Muscle layer of colon (tissue), 2 donors: ENCODE measurements at regions not wholly inside any gene's neighbourhood (a gene's known extent, or its start where the extent isn't known, plus 50 kb on each side); places are given as distances from the start of the nearest gene placed in this dataset.

Experiments used
- H3K27ac ChIP-seq: one replicate; pipeline ENCODE4 v1.7.0; 2013; ENCODE audit warnings: low read depth, mild to moderate bottlenecking, low read length, moderate library complexity
- H3K27me3 ChIP-seq, 2 donors: one replicate each; pipeline ENCODE4 v1.7.0; 2013; ENCODE audit warnings: low read length in 2 of 2, mild to moderate bottlenecking in 2 of 2; ENCODE audit not compliant: insufficient read depth in 2 of 2, control insufficient read depth in 1 of 2
- H3K36me3 ChIP-seq: one replicate; pipeline ENCODE4 v1.7.0; 2013; ENCODE audit warnings: mild to moderate bottlenecking, low read length; ENCODE audit not compliant: insufficient read depth
- H3K4me1 ChIP-seq: one replicate; pipeline ENCODE4 v1.7.0; 2013; ENCODE audit warnings: mild to moderate bottlenecking, low read length; ENCODE audit not compliant: insufficient read depth
- H3K4me3 ChIP-seq, 2 donors: one replicate each; pipeline ENCODE4 v1.7.0; 2013; ENCODE audit warnings: low read length in 2 of 2, low read depth in 1 of 2, mild to moderate bottlenecking in 1 of 2, moderate library complexity in 1 of 2
- H3K9ac ChIP-seq: one replicate; pipeline ENCODE4 v1.7.0; 2013; ENCODE audit warnings: low read length
- H3K9me3 ChIP-seq: one replicate; pipeline ENCODE4 v1.7.0; 2013; ENCODE audit warnings: mild to moderate bottlenecking, low read length
- donor health status: abdominal sarcoma.
- donor health status: Adenocarcinoma of cecum.

DNA sequence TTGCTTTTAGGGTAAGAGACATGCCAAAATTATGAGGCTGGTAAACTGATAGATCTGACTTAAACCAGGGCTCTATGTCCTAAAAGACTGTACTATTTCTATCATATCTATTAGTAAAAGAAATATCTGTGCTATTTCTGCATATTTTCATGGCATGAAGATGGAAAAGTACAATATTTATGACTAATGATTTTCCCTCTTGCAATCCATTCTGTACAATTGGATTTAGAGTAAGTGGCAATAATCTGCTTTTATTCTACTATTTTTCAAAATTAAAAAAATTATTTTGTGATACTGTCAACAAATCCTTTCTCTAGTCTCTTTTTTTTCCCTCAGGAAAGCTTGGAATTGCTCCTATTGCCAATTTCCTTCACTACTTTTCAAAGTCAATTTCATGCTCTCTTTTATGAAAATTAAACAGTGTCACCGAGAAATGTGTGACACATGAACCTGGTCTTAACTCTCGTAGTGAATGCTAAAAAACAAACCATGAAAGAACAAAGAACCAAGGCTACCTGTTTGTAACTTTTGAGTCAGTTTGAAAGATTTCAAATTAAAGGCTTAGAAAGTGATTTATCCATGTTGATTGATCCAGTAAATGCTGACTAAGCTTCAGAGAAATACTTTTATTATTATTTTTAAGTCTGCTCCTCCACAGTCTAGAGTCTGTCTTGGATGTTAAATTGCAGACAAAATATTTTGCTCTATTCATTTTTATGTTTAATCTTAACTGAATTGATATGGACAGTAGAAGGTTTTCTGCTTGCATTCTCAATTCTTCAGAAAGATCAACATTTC is 262.7 kb upstream of the CHRM2 start:
- H3K4me1 ChIP-seq: no peaks in the 10 kb centered on the region
- no peaks in the 10 kb centered on the region for H3K9me3 ChIP-seq
- no peak overlapping the region for H3K4me3 ChIP-seq
- no peaks in the 10 kb centered on the region for H3K36me3 ChIP-seq
- no peak overlapping the region for H3K9ac ChIP-seq
- no peak overlapping the region for H3K27ac ChIP-seq
- H3K27me3 ChIP-seq: no peaks in the 10 kb centered on the region

GRCh38 chr7:136601772-136602171 is 266.7 kb upstream of the CHRM2 start:
- no peak overlapping the region for H3K27ac ChIP-seq

DNA sequence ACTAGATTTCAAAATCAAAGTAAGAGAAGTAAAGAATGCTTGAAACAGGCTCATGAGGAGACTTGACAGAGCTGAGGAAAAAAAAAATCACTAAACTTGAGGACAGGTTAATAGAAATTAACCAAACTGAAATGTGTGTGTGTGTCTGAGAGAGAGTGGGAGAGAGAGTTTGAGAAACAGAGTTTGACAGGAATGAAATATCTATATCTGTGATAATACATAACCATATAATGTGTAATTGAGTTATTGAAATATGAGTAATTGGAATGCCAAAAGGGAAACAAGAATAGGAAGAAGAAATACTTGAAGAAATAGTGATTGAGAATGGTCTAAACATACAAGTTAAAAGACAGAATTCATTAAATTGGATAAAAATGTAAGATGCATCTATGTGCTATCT is 268.0 kb upstream of the CHRM2 start:
- peaks cover 4% of the 10 kb centered on the region for H3K4me1 ChIP-seq
- no peaks in the 10 kb centered on the region for H3K36me3 ChIP-seq
- no peak overlapping the region for H3K4me3 ChIP-seq
- H3K27ac ChIP-seq: no peak overlapping the region
- H3K9me3 ChIP-seq: no peaks in the 10 kb centered on the region
- H3K9ac ChIP-seq: no peak overlapping the region
- no peaks in the 10 kb centered on the region for H3K27me3 ChIP-seq

More at GRCh38 chr7:136601772-136602171, 266.7 kb upstream of the CHRM2 start:
- H3K36me3 ChIP-seq: no peaks in the 10 kb centered on the region
- H3K4me1 ChIP-seq: no peaks in the 10 kb centered on the region
- H3K4me3 ChIP-seq: no peak overlapping the region
- H3K9ac ChIP-seq: no peak overlapping the region
- no peaks in the 10 kb centered on the region for H3K9me3 ChIP-seq
- H3K27me3 ChIP-seq: no peaks in the 10 kb centered on the region

GRCh38 chr7:136594739-136595144 is 273.7 kb upstream of the CHRM2 start:
- Histone ChIP-seq H3K9me3 (no peaks in the 10 kb centered on the region), H3K4me3 (no peak overlapping the region), H3K27me3 (no peaks in the 10 kb centered on the region), H3K36me3 (no peaks in the 10 kb centered on the region), H3K4me1 (peaks cover 38% of the 10 kb centered on the region), H3K9ac (no peak overlapping the region), H3K27ac (peak overlapping the region; percentile 9)

GRCh38 chr7:136588216-136588615 is 280.2 kb upstream of the CHRM2 start:
- no peaks in the 10 kb centered on the region for H3K27me3 ChIP-seq
- no peaks in the 10 kb centered on the region for H3K9me3 ChIP-seq
- no peaks in the 10 kb centered on the region for H3K36me3 ChIP-seq

GRCh38 chr7:136585954-136586670 is 282.3 kb upstream of the CHRM2 start:
- no peak overlapping the region for H3K4me3 ChIP-seq
- H3K36me3 ChIP-seq: no peaks in the 10 kb centered on the region
- H3K4me1 ChIP-seq: peaks cover 11% of the 10 kb centered on the region
- H3K9ac ChIP-seq: no peak overlapping the region
- H3K9me3 ChIP-seq: no peaks in the 10 kb centered on the region
- no peak overlapping the region for H3K27ac ChIP-seq
- H3K27me3 ChIP-seq: no peaks in the 10 kb centered on the region

More at GRCh38 chr7:136588216-136588615, 280.2 kb upstream of the CHRM2 start:
- Histone ChIP-seq H3K9ac (no peak overlapping the region), H3K27ac (no peak overlapping the region), H3K4me1 (peaks cover 21% of the 10 kb centered on the region), H3K4me3 (no peak overlapping the region)

- H3K27ac ChIP-seq: no peak overlapping the region
- H3K36me3 ChIP-seq: no peaks in the 10 kb centered on the region
- no peaks in the 10 kb centered on the region for H3K27me3 ChIP-seq
- H3K9me3 ChIP-seq: no peaks in the 10 kb centered on the region
- no peak overlapping the region for H3K4me3 ChIP-seq
- H3K9ac ChIP-seq: no peak overlapping the region
- no peaks in the 10 kb centered on the region for H3K4me1 ChIP-seq
Measured at GRCh38 chr7:136566491-136566890, 302.0 kb upstream of the CHRM2 start.

GRCh38 chr7:136555933-136556332 is 312.5 kb upstream of the CHRM2 start:
- H3K9ac ChIP-seq: no peak overlapping the region
- no peak overlapping the region for H3K4me3 ChIP-seq
- no peaks in the 10 kb centered on the region for H3K9me3 ChIP-seq
- no peaks in the 10 kb centered on the region for H3K4me1 ChIP-seq
- no peak overlapping the region for H3K27ac ChIP-seq
- no peaks in the 10 kb centered on the region for H3K27me3 ChIP-seq
- no peaks in the 10 kb centered on the region for H3K36me3 ChIP-seq

DNA sequence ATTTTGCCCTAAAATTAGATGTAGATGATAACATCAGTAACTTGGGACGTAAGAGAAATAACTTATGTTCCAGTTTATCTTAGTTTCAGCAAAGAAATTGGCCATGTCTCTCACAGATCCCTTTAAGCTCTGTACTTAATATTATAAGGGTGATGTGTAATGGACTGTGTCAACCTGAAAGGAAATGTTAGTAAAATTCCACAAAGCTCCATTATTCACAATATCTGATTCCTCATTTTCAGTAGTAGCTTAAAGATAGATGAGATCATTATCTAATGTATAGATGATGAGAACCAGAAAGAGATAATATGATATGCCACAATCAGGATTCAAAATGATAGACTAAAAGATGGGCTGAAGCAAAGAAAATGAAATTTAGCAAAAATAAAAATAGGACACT is 316.8 kb upstream of the CHRM2 start:
- Histone ChIP-seq H3K27me3 (no peaks in the 10 kb centered on the region), H3K4me1 (no peaks in the 10 kb centered on the region), H3K9me3 (no peaks in the 10 kb centered on the region), H3K4me3 (no peak overlapping the region), H3K27ac (no peak overlapping the region), H3K9ac (no peak overlapping the region), H3K36me3 (no peaks in the 10 kb centered on the region)

GRCh38 chr7:136549756-136550155 is 318.7 kb upstream of the CHRM2 start:
- no peak overlapping the region for H3K4me3 ChIP-seq
- H3K36me3 ChIP-seq: no peaks in the 10 kb centered on the region
- no peak overlapping the region for H3K27ac ChIP-seq
- no peaks in the 10 kb centered on the region for H3K9me3 ChIP-seq
- H3K27me3 ChIP-seq: no peaks in the 10 kb centered on the region
- H3K9ac ChIP-seq: no peak overlapping the region
- H3K4me1 ChIP-seq: no peaks in the 10 kb centered on the region

DNA sequence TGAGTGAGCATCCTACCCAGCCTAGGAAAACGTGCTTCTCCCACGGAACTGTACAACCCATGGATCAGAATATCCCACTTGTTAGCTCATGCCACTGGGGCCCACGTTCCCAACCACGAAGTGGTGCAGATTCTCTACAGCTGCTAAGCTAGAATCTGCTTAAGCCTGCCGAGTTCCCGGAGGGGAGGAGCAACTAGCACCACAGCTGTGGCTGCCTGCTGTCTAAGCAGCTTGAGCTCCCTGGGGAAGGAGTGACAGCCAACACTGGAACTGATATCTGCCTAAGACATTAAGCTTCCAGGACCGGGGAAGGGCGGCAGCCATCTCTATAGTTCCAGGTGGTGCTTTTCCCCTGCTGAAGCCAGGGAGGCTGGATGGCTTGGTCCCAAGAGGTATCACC is 334.7 kb upstream of the CHRM2 start:
- Histone ChIP-seq H3K4me1 (peaks cover 4% of the 10 kb centered on the region), H3K9ac (no peak overlapping the region), H3K27ac (no peak overlapping the region), H3K9me3 (no peaks in the 10 kb centered on the region), H3K4me3 (no peak overlapping the region), H3K27me3 (no peaks in the 10 kb centered on the region), H3K36me3 (no peaks in the 10 kb centered on the region)
